Testis (tissue), 2 donors: ENCODE measurements at regions not wholly inside any gene's neighbourhood (a gene's known extent, or its start where the extent isn't known, plus 50 kb on each side); places are given as distances from the start of the nearest gene placed in this dataset.

Experiments
- POLR2A ChIP-seq: fragments of 450-650 bp; IDR thresholded peaks from one replicate; pipeline ENCODE4 v1.6.1; 2017; ENCODE audit warnings: antibody characterized with exemption, mild to moderate bottlenecking, moderate library complexity
- TF ChIP-seq, protein P1 (sequence below), 3 experiments: fragments of 450-650 bp in 2 of 3; fragments of 200-600 bp in 1 of 3; sonication (generic) in 1 of 3; IDR thresholded peaks; one replicate each; pipeline ENCODE4 v1.5.1; 2016 to 2019; ENCODE audit warnings: antibody characterized with exemption in 3 of 3, mild to moderate bottlenecking in 2 of 3, moderate library complexity in 1 of 3

DNA sequence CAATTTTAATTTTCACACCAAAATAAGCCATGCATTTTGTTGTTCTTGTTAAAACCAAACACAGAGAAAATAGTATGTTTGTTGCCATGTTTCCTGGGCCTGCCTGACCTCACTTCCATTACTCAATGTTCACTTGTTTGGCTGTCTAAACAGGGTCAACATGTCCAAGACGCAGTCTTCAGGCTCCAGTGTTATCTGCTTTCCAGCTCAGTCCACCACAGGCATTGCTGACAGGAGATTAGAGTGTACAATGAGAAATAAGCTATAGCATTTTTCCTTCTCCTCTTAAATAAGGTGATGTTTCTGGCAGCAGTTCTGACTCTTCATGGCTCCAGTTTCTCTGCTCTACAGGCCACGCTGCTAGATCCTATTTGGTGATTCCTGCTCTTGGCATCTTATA, 1030.5 kb downstream of the KCNT2 start:
- TF ChIP-seq POLR2A = no peak
- TF ChIP-seq, protein P1, sequence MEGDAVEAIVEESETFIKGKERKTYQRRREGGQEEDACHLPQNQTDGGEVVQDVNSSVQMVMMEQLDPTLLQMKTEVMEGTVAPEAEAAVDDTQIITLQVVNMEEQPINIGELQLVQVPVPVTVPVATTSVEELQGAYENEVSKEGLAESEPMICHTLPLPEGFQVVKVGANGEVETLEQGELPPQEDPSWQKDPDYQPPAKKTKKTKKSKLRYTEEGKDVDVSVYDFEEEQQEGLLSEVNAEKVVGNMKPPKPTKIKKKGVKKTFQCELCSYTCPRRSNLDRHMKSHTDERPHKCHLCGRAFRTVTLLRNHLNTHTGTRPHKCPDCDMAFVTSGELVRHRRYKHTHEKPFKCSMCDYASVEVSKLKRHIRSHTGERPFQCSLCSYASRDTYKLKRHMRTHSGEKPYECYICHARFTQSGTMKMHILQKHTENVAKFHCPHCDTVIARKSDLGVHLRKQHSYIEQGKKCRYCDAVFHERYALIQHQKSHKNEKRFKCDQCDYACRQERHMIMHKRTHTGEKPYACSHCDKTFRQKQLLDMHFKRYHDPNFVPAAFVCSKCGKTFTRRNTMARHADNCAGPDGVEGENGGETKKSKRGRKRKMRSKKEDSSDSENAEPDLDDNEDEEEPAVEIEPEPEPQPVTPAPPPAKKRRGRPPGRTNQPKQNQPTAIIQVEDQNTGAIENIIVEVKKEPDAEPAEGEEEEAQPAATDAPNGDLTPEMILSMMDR (IDR thresholded peaks at IDR 0.05) = no peak
